GM21381 (cell line): ENCODE measurements at regions not wholly inside any gene's neighbourhood (a gene's known extent, or its start where the extent isn't known, plus 50 kb on each side); places are given as distances from the start of the nearest gene placed in this dataset.

Experiments used
- ATAC-seq: cut with Tn5 transposase; IDR thresholded peaks from one replicate; pipeline ENCODE4 v1.9.1; 2021; ENCODE audit warnings: mild to moderate bottlenecking, moderate library complexity; ENCODE audit not compliant: unreplicated experiment

DNA sequence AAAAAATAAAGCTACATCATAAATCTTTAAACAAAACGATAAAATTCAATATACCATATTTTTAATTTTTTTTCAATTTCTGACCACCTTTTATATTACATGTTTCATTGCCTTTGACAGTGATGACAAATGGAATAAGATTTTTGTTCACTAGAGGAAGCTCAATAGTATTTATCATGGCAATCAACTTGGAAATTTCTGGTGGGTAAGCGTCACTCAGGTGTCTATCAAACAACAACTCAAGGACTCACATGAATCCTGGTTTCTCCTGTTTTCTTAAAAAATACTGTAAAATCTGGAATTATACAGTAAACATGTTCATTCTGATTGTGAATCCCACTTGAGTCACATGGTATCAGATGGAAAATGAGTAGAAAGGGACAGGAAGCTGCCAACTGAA is 782.2 kb downstream of the OTOL1 start:
- ATAC-seq = no peak

DNA sequence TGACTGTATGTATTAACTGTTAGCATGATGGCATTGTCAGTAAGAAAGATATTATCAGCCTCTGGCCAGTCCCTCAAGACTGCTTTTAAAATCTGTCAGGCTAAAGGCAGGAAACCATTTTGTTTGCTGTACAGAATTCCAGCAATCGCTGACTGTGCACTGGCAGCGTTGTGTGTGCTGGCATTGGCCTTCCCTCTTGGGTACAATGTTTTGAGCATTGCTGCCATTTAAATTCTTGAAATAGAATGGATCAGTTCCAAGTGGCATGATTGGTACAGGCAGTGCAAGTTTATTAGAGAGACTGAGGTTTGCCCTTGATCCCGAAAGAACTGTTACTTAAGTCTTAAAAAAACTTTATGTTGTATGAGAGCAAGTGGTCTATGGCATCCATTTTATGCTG is 788.7 kb downstream of the OTOL1 start:
- ATAC-seq = no peak

DNA sequence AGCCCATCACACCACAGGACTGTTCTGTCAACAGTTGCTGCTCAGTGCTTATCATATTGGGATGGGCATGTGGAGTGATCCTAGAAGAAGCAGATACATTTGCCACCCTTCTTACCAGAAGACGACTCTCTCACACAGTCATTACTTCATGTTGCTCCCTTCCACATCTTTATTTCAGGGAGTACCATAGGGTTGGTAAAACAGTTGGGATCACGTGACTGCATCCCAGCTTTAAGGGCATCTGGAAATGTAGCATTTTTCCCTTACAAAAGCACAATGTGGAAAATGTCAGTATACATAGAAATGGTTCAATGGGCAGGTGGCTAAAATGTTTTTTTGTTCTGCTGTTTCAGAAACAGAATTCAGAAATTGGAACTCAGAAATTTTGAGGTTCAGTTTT is 791.0 kb downstream of the OTOL1 start:
- ATAC-seq = no peak

DNA sequence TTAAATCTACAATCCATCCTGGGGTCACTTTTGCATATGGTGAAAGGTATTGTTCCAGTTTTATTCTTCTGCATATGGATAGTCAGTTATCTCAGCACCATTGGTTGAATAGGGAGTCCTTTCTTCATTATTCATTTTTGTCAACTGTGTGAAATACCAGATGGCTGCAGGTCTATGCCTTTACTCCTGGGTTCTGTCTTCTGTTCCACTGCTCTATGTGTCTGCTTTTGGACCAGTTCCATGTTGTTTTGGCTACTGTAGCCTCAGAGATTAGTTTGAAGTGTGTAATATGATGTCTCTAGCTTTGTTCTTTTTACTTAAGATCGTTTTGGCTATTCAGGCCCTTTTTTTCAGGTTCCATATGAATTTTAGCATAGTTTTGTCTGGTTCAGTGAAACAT is 795.8 kb downstream of the OTOL1 start:
- no peak for ATAC-seq

DNA sequence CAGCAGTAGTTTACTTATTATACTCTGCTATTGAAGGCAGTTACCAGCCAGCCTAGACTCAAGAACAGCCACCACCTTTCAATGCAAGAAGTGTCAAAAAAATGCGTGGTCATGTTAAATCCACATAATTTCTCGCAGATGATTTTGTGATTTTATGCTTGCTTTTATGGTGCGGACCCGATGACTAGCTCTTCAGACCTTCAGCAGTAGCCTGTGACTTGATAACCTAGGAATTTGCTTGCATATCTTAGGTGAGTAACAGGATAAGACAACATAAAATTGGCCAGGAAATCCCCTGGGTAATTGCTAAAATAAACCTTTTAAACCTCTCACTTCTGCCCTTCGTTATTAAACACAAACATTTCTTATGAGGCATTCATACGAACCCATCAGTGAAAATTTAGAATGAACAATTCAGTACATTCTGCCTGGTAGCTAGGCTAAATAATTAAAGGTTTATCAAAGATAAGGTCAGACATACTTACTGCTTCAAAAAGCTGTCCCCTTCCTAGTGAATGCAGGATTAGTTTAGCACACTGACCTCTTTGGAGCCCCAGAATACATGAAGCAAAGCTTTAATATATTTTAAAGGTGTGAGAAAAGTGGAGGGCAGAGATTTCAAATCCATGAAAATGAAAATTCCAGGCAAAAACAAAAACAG is 798.8 kb downstream of the OTOL1 start:
- no peak for ATAC-seq

DNA sequence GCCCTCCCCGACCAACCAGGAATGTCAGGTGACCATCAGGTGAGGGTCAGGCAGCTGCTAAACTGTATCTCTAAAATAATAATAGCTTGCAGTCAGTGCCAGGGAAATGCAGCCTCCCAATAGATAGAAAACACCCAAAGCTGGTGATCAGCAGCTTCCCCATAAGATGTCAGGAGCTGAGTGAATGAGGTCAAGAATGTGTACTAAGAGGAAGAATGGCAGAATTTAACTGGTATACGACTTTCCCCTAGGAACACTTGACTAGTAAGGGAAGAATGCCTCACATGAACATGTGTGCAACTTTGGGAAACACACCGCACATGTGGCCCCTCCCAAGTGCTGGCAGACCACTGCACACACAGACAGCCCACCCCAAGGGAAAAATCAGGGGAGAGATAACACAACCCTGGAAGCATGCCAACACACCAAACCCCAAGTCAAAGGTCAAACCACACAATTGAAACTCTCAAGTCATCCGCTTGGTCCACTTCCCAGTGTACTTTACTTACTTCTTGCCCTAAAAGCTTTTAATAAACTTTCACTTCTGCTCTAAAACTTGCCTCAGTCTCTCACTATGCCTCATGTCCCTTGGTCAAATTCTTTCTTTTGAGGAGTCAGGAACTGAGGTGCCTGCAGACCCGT is 806.5 kb downstream of the OTOL1 start:
- no peak for ATAC-seq

DNA sequence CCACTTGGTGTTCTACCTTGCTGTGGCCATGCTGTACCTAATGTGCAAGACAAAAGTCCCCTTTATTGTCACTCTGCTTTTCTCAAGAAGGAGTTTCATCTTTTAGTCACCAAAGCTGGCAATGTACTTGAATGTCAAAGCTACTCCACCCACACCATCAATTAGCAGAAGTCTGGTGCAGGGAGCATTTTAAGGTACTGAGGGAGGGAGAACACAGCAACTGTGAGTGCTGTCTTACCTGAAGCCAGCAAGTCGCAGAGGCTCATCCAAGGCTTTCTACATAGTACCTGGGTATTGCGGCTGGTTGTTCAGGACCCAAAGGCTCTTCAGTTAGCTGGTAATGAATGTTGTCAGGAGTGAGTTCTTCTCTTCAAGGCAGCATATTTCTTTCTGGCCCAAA is 820.4 kb downstream of the OTOL1 start:
- ATAC-seq = no peak

DNA sequence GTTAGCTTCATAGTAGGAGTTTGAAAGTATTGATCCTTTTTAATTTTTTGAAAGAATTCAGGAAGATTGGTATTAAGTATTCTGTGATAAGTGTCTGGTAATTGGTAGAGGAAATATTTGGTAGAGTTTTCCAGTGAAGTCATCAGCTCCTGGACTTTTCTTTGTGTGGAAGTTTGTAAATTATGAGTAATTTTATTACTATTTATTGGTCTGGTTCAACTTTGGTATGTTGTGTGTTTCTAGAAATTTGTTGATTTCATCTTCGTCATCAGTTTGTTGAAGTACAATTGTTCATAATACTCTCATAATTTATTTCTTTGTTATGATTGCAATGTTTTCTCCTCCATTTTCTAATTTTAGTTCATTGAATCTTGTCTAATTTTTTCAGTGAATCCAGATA is 832.0 kb downstream of the OTOL1 start:
- ATAC-seq = no peak

DNA sequence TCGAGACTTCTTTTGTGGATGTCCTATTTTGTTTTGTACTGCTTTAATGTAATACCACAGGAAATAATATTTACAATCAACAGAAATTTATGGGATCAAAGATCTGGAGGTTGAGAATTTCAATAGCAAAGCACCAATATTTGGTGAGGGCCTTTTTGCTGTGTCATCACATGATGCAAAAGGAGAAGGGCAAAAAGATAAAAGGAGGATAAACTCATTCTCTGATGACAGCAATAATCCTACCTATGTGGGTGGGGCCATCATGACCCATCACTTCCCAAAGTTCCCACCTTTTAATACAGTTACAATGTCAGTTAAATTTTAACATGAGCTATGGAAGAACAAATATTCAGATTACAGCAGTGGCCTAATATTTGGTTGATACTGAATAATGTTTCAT is 832.9 kb downstream of the OTOL1 start:
- ATAC-seq = no peak

DNA sequence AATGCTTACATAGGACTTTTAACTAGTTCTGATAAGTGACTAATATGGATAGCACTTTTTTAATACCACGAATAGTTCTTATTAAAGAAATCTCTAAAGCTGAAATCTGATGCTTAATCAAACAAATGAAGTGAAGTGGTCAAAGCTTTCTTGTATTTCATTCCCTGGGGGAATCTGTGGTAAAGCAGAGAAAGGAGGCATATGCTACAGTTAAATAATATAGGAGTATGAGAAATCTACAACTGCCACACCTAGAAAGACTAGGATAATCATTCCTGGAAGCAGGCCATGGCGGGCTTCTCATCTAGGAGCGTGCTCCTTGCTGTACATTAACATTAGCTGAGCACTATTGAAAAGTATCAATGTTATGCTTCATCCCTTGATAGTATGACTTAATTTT is 835.7 kb downstream of the OTOL1 start:
- ATAC-seq = no peak

DNA sequence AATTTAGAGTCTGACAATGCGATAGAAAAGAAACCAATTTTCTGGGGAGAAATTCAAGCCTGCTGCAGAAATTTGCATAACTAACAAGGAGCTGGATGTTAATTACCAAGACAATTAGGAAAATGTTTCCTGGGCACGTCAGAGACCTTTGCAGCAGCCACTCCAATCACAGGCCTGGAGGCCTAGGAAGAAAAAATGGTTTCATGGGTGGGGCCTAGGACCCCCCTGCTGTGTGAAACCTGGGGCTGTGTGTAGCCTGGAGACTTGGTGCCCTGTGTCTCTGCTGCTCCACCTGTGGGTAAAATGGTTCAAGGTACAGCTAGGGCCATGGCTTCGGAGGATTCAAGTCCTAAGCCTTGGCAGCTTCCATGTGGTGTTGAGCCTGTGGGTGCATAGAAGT is 837.9 kb downstream of the OTOL1 start:
- ATAC-seq = no peak

DNA sequence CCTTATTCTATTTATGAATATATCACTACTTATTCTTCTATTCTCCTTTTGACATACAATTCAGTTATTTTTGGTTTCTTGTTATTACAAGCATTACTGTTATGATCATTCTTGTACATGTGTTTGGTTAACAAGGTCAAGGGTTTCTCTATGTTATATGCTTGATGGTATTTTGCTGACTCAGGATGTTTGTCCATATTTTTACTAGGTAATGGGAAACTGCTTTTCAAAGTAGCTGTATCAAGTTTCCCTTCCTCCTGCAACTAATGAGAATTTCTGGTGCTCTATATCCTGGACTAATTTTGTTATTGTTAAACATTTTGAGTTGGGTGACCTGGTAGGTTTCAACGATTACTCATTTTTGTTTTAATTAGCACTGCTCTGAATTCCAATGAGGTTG is 841.0 kb downstream of the OTOL1 start:
- ATAC-seq = no peak

DNA sequence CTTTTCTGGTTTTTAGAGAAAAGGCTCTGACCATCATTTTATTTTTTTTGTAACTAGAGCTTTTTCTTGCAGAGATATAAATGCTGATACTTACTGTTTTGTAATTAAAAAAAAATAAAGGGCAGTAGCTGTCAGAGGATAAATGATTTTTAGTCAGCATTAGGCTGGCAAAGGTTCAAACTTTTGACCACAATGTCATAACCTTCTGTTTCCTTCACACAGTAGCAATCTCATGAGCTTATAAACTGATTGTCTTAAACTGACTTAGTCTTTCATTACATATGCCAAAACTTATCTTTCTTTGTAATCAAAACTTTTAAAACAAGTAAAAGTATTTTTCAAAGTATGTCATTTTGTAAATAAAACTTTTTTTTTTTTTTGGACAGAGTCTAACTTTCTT is 841.9 kb downstream of the OTOL1 start:
- ATAC-seq = no peak

DNA sequence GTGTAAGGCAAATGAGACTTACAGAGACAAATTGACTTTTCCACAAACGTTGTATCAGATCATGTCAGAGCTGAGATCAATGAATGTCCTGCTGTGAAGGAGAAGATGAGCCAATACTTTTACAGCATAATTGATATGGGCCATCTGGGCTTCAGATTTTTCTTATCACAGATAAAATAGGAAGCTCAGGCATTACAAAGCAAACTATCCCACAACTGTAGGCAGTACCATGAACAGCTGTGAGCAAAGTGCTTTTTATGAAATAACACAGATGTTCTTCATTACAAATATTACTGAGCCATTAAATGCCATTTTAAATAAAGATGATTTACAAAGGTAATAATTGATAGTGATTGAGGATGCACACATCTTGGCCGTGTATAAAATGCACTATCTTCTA is 852.3 kb downstream of the OTOL1 start:
- ATAC-seq = no peak

DNA sequence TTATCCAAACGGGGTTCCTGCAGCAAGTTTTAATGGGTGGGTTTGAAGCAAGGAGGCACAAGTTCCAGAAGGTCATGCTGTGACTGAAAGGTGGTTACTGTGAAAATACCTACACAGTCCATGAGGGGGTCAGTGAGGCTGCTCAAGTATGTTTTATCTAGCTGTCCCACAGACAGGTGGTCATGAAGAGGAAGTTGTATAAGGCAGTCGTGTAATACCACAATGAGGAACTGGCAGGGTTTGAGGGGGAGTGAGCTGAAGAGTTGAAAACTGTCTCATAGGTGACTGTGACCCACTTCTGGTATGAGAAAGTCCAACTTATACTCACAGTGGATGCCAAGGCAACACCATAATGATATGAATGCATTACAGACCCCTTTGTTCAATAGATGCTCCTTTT is 856.8 kb downstream of the OTOL1 start:
- ATAC-seq = no peak

DNA sequence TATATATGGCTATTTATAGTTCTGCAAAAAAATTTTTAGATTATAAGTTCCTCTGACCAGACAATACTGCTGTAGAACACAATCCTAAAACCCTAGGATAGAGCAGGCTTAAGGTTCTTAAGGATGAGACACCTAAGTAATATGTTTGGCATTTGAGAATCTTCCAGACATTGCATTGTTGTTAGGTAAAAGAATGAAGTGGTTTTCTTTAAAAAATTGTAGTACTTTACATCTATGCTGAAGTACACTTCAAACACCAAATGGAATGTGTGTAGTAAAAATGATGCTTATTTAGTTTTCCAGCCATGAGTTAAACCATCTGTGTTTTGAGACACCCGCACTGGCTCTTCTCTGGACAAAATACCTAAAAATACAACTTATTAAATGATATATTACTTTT is 857.7 kb downstream of the OTOL1 start:
- ATAC-seq = no peak

DNA sequence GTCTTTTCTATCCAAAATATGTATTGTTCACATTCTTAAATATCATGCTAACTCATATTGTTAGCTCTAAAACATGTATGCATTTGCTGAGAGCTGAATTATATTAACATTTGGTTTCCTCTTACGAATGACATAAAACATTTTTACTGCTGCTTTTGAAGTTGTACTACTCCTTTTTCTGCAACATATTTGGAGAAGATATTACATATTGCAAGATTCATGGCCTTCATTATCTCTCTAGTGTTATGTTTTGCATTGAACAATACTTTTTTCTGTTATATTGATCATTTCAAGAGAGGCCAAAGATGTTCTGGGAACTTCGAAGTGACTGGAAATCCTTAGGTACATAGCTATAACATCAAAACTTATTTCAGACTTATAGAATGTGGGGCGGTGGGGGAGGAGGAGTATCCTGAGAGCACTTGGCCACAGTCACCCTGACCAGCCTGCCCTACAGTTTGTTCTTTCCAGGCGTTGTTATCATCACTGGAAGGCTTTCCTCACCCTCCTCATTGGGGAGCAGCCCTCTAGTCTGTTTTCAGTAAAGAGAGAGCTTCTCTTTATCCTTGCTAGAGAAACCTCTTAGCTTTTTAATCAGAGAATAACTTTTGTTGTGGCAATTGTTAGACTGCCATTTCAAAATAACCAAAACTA is 868.6 kb downstream of the OTOL1 start:
- ATAC-seq = no peak

DNA sequence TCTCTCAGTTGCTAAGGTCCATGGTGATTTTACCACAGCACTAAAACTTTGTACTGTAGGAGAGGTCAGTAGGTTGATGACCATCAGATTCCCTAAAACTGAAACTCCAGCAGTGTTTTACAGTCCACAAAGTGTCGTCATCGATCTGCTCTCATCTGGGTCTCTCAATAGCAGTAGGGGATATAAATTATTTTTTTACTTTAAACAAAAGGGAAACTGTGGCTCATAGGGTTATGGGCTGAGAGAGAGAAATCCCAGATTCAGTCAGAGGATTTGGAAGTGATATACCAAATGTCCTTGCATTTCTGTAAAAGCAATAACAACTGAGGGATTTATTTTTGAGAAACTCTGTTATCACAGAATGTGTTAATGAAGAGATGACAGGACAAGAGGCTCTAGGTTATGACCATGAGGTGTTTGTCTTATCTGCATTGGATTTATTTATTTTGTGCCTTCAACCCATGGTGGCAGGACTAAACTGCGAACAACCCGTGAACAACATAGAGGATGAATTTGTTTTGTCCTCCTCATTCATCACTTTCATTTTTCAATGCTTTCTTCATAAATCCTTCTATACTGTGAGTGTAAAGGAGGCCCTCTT is 869.7 kb downstream of the OTOL1 start:
- no peak for ATAC-seq

DNA sequence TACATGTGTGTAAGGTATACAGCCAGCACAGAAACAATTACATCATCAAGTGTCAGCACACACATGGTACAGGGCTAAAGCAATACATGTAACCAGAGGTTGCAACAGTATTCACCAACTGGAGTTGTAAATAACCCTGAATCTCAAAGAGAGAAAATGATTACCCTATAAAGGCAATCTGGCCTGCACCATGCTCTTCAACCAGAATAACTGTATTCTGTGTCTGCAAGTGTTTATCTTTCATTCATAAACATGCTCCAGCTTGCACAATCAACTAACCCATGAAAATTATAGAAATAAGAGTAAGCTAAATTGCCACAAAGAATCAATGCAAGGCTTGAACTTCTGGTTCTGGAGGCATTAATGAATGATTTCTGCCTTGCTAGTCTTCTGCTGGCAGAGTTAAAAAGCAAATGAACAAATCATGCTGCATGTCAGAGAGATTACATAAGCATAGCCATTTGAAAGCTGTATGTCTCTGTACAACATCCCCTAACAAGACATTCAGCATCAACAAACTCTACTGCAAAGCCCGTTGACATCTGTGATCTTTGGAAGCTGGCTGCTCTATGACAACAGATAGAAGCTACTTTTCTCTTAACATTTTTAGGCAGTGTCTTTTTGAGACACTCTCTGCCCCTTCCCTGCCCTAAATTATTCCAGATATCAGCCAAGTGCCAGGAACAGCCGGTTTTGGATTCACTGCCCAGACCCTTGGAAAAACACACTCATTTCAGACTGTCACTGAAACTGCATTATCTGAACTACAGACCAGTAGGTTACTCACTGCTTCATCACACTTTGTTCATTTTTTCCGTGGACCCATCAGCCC is 871.0 kb downstream of the OTOL1 start:
- ATAC-seq = no peak

DNA sequence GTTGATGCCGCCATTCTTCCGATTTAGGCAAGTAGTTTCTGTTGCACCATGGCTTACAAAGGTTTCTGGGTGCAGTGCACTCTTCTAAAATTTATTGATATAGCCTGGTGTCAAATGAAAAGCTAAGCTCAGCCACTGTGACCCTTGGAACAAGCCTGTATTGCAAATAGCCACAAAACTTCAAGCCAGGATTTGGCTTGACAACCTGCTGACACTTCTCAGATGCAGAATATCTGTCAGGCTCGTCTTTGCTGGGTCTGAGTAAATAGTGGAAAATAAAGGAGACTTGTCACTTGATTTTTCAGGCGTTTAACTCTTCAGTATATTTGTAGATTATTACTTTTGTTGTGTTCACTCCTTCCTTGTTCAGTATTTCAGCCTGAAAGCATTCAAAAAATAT is 871.8 kb downstream of the OTOL1 start:
- ATAC-seq = no peak

DNA sequence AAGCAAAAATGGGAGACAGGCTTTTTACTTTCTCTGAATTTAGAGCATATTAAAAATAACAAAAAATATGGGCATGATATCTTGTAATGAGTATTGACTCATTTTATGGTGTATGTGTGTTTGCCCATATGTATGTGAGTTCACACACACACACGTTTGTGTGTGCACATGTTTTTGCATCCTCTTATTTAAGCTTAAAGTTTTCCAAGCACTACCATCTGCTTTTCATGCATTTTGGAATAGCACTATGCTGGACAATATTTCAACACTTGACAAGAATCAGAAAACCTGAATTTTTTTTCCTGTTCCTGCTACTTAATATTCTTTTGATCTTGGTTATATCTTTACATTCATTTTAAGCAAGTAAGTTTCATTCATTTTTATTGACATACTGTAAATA is 872.7 kb downstream of the OTOL1 start:
- ATAC-seq = no peak
